GM06990 (cell line): ENCODE measurements at regions not wholly inside any gene's neighbourhood (a gene's known extent, or its start where the extent isn't known, plus 50 kb on each side); places are given as distances from the start of the nearest gene placed in this dataset.

Experiments used
- DNase-seq: peaks from one replicate; pipeline ENCODE4 v3.0.0-alpha.2; 2011; ENCODE audit not compliant: insufficient read length; ENCODE audit errors: extremely low read depth
- H3K27me3 ChIP-seq: replicated peaks from 2 replicates; pipeline ENCODE4 v1.6.0; 2011; ENCODE audit warnings: low read length; ENCODE audit not compliant: control insufficient read depth, insufficient read depth
- H3K36me3 ChIP-seq: 2 replicates; pipeline ENCODE4 v1.5.1; 2011; ENCODE audit warnings: low read length; ENCODE audit not compliant: control insufficient read depth, insufficient read depth
- H3K4me3 ChIP-seq: replicated peaks from 2 replicates; pipeline ENCODE4 v1.5.1; 2011; ENCODE audit warnings: low read depth, mild to moderate bottlenecking, control low read depth, low read length
- CTCF ChIP-seq: IDR thresholded peaks from 2 replicates; pipeline ENCODE4 v1.5.1; 2011; ENCODE audit warnings: low read length, control low read depth, mild to moderate bottlenecking, inconsistent platforms; ENCODE audit not compliant: insufficient read depth, poor library complexity, severe bottlenecking

DNA sequence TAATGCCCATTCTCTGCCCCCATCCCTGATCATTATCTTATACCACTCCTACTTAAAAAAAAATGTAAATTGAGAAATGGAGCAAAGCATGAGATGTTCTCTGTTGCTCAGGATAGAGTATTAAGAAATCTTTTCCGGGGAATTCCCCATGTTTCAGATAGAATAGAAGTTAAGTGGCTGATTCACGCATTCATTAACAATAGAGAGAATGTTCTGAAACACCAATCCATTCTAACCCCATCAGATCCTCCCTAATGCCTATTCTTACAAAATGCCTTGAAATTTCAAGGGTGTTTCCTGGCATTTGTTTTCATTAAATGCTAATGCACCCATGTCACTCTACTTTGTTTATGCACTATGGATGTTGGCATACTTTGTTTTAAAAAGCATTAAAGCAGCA lies 101.1 kb downstream of the AREG start:
- no peaks in the 10 kb centered on the region; the same call in 1 of the 2 replicates for H3K27me3 ChIP-seq
- DNase-seq, result no peak
- no peak for TF ChIP-seq CTCF
- H3K36me3 ChIP-seq, result no peaks in the 10 kb centered on the region
- no peak overlapping the region for H3K4me3 ChIP-seq

DNA sequence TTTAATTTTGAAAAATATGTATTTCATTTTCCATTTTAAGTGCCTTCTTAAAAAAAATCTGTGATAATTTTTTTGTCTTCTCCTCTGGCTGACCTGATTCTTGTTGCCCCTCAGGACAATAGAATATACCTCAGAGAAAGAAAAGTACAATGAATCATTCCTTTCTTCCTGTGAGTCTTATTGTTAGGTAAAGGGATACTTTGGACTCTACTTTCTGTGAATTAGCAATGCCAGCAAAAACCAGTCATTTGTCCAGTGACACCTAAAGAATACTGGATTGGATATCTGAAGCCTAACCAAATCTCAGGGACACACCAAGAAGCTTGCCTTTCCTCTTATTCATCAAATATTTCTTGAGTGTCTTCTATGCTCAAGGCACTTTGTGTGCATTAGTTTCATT lies 102.1 kb downstream of the AREG start:
- Histone ChIP-seq H3K4me3 (no peak overlapping the region), H3K27me3 (no peaks in the 10 kb centered on the region), H3K36me3 (no peaks in the 10 kb centered on the region)
- no peak for DNase-seq
- TF ChIP-seq CTCF, result no peak

DNA sequence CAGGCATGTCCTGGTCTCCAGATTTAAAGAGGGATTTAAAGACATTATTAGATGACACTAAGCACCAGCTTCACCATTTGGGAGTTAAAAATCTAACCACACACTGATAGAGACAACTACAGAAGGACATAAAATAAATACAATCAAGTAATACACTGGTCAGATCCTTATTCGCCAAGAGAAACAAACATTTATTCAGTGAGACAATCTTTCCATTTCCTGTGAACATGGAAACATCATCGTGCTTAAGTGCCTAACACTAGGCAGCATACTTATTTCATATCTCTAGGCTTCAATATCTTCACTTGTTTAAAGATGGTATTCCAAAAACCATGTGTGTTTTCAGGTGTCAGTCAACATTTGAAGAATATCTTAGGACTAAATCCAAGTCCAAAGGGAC lies 103.6 kb downstream of the AREG start:
- H3K36me3 ChIP-seq, result no peaks in the 10 kb centered on the region
- no peak for DNase-seq
- no peak for TF ChIP-seq CTCF
- H3K4me3 ChIP-seq, result no peak overlapping the region
- H3K27me3 ChIP-seq, result no peaks in the 10 kb centered on the region

GRCh38 chr4:74549936-74550335 lies 105.0 kb downstream of the AREG start:
- H3K27me3 ChIP-seq, result no peaks in the 10 kb centered on the region
- no peak overlapping the region for H3K4me3 ChIP-seq
- no peak for TF ChIP-seq CTCF
- H3K36me3 ChIP-seq, result no peaks in the 10 kb centered on the region
- no peak for DNase-seq

DNA sequence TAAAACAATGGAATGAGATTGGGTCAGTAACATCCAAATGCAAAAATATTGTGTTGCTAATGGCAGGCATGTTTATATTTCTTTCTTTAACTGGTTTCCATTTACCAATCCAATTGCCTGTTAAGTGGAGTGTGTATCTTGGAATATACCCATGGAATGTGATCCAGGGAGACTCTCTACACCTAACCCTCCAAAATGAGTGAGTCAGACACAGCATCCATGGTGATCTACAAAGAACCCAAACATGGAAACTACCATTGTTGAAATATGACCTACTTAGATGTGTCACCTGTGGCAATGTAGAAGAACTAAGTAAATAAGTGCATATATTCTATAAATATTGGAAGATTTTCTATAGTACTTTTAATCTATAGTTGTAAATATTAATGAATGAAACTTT lies 110.3 kb downstream of the AREG start:
- no peak for TF ChIP-seq CTCF
- Histone ChIP-seq H3K27me3 (no peaks in the 10 kb centered on the region), H3K4me3 (no peak overlapping the region), H3K36me3 (no peaks in the 10 kb centered on the region)
- no peak for DNase-seq

DNA sequence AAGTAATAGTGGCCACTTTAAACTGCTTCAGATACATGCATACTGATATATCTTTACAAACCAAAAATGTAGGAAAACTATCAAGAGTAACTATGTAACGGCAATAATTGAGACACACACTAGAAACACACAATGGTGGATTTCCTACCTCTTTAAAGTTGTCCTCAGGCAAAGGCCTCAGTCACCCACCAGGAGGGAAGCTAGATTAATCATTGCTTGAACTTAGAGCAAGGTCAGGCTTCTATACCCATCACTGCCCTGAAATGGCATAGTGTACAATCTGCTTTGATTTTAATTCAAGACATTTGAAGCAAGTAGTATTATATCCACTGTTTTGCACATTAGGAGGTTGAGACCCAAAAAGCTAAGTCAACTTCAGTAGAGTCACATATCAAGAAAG lies 110.9 kb downstream of the AREG start:
- DNase-seq, result no peak
- Histone ChIP-seq H3K4me3 (no peak overlapping the region), H3K27me3 (no peaks in the 10 kb centered on the region), H3K36me3 (no peaks in the 10 kb centered on the region)
- no peak for TF ChIP-seq CTCF
